ENCODE measurements at regions not wholly inside any gene's neighbourhood (a gene's known extent, or its start where the extent isn't known, plus 50 kb on each side); places are given as distances from the start of the nearest gene placed in this dataset.
"Not testable (repeated sequence)": the region's sequence is repeated elsewhere in the genome, so short reads cannot be mapped to it uniquely, and the experiment has no call there.

DNA sequence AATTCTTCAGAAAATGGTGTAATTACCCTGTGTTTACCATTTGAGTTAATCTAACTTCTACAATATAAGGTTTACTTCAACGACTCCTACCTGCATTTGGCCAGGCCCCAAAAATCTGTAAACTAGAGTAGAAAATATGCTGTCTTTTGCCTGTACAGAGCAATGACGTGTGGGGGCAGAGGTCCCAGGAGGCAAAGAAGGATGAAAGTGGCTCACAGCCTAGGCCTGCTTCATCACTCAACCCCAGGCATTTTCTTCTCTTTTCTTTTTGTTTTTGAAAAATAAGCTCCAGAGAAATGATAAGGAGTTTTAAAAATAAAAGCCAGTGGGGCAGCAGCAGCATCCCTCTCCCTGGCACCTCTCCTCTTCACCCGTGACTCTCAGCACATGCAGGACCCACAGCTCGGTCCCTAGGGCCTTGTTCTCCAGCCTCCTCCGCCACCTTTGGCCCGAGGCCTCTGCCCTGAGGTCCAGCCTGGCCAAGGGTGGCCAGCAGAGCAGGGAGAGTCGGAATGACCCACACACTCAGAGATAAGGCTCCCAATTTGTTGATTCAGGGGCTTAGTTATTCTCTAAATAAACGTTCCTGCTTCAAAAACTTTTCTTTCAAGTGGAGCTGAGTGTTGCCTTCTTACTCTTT lies 76.6 kb upstream of the ADRA1D start:
- TF ChIP-seq, protein P1, sequence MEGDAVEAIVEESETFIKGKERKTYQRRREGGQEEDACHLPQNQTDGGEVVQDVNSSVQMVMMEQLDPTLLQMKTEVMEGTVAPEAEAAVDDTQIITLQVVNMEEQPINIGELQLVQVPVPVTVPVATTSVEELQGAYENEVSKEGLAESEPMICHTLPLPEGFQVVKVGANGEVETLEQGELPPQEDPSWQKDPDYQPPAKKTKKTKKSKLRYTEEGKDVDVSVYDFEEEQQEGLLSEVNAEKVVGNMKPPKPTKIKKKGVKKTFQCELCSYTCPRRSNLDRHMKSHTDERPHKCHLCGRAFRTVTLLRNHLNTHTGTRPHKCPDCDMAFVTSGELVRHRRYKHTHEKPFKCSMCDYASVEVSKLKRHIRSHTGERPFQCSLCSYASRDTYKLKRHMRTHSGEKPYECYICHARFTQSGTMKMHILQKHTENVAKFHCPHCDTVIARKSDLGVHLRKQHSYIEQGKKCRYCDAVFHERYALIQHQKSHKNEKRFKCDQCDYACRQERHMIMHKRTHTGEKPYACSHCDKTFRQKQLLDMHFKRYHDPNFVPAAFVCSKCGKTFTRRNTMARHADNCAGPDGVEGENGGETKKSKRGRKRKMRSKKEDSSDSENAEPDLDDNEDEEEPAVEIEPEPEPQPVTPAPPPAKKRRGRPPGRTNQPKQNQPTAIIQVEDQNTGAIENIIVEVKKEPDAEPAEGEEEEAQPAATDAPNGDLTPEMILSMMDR (IDR thresholded peaks at IDR 0.05; ENCODE audit: low read depth, low read length), result no peak
- DNase-seq (ENCODE audit: low read depth in 2 of 2), result peak in 1 of 2 donors; percentile 22
- no peak overlapping the region for H3K4me3 ChIP-seq (replicated peaks in 1 of 2; ENCODE audit: low read depth in 2 of 2, low read length in 2 of 2)

DNA sequence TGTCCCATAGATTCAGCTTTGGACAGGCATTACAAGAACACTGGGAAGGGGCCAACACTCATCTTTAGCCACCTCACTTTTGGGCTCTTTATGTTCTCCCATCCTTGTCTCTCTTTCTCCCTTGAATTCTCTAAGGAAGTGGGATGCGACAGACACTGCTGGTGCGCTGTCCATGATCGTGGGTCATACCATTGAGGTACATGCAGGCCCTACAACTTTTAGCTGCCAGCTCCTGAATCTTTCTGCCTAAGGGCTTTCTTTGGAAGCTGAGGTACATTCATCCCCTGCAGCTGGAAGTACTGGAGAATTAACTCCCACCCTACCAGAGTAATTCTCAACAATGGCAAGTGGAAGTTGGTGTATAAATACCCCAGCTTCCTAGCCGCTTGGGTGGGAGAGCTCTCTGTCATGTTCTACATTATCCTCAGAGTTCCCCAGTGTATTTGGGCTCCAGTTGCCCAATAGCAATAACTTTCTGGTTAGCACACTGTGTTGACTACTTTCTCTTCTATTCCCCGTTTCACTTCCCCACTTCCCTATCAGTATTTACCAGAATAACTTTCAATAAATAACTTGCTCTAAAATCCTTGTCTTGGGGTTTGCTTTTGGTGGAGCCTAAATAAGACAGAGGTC lies 75.6 kb upstream of the ADRA1D start:
- no peak overlapping the region for H3K4me3 ChIP-seq (replicated peaks in 1 of 2; ENCODE audit: low read depth in 2 of 2, low read length in 2 of 2)
- TF ChIP-seq, protein P1 (IDR thresholded peaks at IDR 0.05; ENCODE audit: low read depth, low read length), result no peak
- DNase-seq (ENCODE audit: low read depth in 2 of 2), result no peak

DNA sequence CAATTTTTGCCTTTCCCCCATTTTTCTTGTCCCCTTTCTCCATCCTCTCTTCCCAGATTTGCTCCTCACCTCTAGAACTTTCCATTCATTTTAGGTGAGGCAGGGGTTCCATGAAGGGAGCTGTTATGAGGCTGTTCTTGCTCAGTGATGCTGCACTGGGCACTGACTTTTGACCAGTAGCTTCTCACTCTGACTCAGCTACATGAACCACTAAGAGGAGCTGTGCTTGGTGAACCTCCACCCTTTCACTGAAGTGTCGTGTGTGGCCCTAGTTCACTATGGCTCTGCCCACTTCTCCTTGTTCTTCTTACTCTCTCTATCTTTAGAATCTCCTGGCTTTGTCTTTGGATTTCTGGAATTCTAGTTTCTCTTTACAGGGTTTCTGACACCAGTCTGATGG lies 73.4 kb upstream of the ADRA1D start:
- no peak overlapping the region for H3K4me3 ChIP-seq (replicated peaks in 1 of 2; ENCODE audit: low read depth in 2 of 2, low read length in 2 of 2)
- TF ChIP-seq, protein P1 (IDR thresholded peaks at IDR 0.05; ENCODE audit: low read depth, low read length), result no peak
- no peak for DNase-seq (ENCODE audit: low read depth in 2 of 2)

DNA sequence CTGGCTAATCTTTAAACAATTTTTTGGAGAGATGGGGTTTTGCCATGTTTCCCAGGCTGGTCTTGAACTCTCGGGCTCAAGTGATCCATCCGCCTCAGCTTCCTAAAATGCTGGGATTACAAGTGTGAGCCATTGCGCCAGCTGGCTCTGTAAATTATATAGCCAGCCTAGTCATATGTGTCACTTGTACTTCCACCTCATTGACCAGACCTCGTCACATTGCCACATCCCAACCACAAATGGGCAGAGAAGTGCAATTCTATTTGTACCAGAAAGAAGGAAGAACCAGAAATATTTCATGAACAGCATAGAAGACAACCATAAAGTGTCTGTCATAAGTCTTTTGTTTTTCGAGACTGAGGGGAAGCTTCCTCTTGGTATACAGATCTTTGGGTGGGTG lies 71.2 kb upstream of the ADRA1D start:
- TF ChIP-seq, protein P1 (IDR thresholded peaks at IDR 0.05; ENCODE audit: low read depth, low read length), result no peak
- no peak for DNase-seq (ENCODE audit: low read depth in 2 of 2)
- no peak overlapping the region for H3K4me3 ChIP-seq (replicated peaks in 1 of 2; ENCODE audit: low read depth in 2 of 2, low read length in 2 of 2)

DNA sequence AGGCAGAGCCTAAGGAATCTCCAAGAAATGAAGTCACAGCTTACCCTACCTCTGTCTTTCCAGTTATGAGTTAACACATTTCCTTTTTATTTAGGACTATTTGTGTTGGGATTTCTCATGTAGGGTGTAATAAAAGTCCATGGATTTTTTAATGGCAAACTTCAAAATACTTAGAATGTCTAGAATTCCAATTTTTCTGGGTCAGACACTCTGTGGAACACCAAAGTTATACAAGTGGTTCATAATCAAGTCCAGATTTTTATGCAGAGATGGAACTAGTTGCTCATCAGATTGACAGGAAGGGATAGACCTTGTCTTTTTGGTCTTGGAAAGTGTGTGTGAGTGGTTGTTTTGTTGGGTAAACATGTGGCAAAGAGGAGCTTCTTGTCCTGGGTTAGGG lies 69.8 kb upstream of the ADRA1D start:
- DNase-seq (ENCODE audit: low read depth in 2 of 2), result no peak
- TF ChIP-seq, protein P1 (IDR thresholded peaks at IDR 0.05; ENCODE audit: low read depth, low read length), result no peak

DNA sequence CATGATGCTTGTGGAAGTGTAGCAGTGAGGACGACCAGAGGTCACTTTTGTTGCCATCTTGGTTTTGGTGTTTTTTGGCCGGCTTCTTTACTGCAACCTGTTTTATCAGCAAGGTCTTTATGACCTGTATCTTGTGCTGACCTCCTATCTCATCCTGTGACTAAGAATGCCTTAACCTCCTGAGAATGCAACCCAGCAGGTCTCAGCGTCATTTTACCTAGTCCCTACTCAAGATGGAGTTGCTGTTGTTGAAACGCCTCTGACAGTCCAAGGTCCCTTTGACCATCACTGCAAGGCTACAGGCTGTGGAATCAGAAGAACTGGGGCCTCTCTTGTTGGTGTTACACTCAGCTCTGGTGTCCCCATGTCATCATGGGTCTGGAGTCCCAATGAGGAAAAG lies 61.5 kb upstream of the ADRA1D start:
- not testable (repeated sequence) for H3K4me3 ChIP-seq (replicated peaks in 1 of 2; ENCODE audit: low read depth in 2 of 2, low read length in 2 of 2); DNase-seq (ENCODE audit: low read depth in 2 of 2)

More for the DNA sequence above, 69.8 kb upstream of the ADRA1D start:
- no peak overlapping the region for H3K4me3 ChIP-seq (replicated peaks in 1 of 2; ENCODE audit: low read depth in 2 of 2, low read length in 2 of 2)

DNA sequence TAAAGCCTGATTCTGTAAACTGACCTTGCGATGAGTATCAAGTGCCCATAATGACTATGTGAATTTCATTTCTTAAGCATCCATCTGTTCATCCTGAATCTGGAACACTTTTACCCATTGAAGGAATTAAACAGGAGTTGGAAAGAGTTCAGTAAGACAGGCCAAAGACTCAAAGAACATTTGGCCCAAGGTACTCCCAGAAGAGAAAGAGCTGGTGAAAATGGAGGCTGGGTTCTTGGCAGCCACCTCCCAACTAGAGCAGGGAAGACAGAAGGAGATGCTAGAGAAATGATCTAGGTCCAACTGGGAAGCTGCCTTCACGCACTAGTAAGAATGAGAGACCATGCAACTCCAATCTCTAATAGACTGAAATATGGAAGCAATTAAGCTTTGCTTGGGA lies 57.1 kb upstream of the ADRA1D start:
- no peak for DNase-seq (ENCODE audit: low read depth in 2 of 2)
- no peak overlapping the region for H3K4me3 ChIP-seq (replicated peaks in 1 of 2; ENCODE audit: low read depth in 2 of 2, low read length in 2 of 2)
- TF ChIP-seq, protein P1 (IDR thresholded peaks at IDR 0.05; ENCODE audit: low read depth, low read length), result no peak
